Skeletal muscle cell (primary cell): ENCODE measurements at regions not wholly inside any gene's neighbourhood (a gene's known extent, or its start where the extent isn't known, plus 50 kb on each side); places are given as distances from the start of the nearest gene placed in this dataset.
A peak's percentile ranks its signal among the peaks of the same experiment; 100 is the strongest.

ENCODE experiments used
- DNase-seq: peaks from one replicate; pipeline ENCODE4 v3.0.0-alpha.2; 2010; ENCODE audit warnings: low read depth
- H3K4me3 ChIP-seq: 2 replicates; pipeline ENCODE4 v1.5.1; 2011; ENCODE audit warnings: low read depth, mild to moderate bottlenecking, control low read depth, low read length, moderate library complexity

DNA sequence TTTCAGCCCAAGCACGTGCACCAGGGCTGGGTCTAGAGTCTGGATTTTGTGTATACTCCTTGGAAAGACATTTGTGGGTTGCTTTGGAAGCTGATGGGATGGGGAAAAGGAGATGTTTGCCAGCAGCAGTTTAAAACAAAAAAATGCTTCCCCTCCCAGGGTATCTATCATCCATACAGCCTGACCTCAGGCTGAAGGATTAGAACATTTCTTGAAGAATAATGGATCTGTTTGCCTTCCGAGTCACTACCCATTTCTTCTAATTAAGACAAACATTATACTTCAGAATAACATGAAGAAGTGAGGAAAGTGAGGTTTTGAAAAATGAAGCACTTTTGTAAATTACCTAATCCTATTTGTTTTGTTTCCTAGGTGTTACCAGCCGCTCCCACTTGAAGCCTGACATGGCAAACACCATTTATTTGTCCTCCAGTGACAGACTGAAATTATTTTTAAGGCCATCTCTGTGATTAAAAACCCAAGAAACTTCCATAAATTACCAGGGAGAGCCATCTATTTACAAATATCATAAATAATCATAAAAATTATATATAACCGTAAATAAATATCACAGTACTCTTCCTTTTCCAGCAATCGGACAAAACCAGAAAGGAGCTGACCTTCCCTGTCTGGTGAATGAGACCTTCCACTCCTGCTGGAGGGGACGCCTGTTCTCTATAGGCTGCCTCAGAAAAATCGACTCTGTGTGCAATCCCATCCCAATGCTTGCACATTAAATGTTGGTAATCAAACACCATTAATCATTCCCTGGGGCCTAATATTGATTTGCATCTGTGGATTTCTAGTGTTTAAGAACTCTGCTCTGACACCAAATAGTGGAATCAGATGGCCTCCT lies 106.8 kb downstream of the C1D start:
- H3K4me3 ChIP-seq = no peak overlapping the region
- no peak for DNase-seq

DNA sequence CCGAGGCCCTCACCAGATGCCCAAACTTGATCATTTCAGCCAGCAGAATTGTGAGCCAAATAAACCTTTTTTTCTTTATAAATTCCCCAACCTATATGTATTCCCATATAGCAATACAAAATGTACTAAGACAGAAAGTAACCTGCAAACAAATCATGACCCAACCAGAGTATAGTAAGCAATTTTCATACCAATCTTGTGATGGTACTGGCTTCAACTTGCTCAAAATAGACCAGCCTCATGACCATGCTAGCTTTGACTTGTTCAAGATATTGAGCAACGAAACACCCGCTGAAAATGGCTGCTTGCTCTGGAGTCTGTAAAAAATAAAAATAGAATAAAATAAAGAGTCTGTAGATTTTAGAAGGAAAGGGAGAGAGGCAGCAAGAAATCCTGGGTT lies 97.6 kb downstream of the C1D start:
- no peak for DNase-seq
- no peak overlapping the region for H3K4me3 ChIP-seq

DNA sequence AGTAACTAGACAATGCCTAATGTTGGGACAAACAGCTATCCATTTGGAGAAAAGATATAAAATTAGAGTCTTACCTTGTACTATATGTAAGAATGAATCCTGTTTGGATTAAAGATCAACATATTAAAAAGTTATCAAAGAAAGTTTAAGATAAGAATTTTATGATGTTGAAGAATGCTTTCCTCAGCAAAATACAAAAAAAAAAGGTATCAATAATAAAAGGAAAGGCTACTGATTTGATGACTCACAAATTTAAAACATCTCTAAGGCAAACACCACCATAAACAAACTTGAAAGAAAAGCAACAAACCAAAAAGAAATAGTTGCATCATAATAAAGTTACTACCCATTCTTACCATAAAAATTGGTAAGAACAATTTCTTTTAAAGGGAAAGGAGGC lies 92.7 kb downstream of the C1D start:
- no peak for DNase-seq
- H3K4me3 ChIP-seq = no peak overlapping the region

DNA sequence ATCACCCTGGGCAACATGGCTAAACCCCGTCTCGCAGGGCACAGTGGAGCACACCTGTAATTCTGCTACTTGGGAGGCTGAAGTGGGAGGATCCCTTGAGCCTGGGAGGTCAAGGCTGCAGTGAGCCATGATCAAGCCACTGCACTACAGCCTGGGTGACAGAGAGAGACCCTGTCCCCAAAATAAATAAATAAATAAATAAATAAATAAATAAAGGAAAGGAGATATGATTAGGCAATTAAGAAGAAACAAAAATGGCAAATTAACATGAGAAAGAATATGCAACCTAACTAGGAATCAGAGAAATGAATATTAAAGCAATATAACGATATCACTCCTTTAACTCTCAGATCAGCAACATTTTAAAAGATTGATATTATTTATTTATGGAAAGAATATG lies 92.3 kb downstream of the C1D start:
- H3K4me3 ChIP-seq = no peak overlapping the region
- no peak for DNase-seq

DNA sequence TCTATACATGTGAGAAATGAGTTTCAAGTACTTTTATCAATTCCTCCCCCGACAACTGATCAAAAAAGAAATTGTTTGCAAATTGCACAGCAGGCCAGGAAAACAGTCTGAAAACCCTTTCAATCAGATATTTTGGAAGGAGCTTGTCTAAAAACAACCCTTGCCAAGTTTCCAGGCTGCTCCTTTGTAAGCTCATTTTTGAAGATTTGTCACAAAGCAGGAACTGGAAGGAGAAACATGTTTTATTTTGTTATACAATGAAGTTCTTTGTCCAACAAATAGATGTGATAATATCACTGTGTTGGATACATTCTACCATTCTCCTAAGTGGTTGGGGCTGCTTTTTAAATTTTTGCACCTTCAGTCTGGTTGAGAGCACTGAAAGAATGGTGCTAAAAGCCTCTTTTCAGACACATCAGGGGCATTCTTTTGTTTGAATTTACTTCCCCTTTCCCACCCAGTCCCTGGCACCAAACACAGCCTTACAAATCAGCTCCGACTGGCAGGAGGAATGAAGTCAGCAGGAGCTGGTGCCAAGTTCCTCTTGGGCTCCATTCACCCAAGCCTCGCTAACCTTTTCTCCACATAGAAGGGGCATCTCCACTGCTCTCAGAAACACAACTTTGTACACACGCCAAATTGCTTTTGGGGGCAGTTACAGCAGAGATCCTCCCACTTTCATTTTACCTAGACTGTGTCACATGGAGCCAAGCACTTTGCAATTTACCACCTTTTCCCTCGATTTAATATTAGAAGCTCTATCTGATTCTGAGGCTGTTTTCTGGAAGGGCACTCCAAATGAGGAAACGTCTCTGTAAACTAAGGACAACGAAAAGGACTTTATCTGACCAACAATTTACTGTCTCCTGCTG lies 88.0 kb downstream of the C1D start:
- DNase-seq = no peak
- no peak overlapping the region for H3K4me3 ChIP-seq

DNA sequence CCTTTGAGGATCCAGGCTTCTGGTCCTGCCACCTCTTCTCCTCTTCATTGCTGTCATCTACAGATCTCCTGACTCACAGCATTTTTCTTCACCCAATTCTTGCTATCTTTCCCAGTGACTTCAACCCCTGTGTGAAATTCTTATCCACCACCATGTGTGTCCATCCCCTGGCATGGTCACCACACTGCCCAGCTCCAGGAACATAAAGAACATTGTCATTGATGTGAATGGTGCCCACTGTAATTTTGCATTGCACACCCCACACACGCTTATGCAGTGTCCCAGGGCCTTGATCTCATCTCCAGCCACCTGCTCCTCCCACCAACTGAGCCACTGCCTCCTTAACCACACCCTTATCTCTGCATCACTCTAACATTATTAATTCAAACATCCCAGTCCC lies 85.3 kb downstream of the C1D start:
- DNase-seq = no peak
- H3K4me3 ChIP-seq = no peak overlapping the region

DNA sequence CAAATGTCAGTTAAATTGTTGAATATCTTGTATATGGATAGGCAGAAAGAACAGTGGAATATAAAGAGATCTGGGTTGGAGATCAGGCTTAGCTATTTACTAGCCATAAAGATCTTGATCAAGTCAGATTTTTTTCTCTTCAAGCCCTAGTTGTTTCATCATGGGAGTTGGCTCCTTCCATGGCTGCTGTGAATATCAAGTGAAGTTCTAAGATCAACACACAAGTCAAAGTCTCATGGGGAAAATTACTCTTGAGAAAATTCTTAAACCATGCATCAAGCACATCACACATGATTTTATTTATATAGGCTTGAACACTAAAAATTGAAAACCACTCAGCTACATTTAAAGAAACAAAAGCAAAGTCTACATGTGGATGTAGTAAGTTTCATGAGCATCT lies 79.8 kb downstream of the C1D start:
- DNase-seq = peak; percentile 43

DNA sequence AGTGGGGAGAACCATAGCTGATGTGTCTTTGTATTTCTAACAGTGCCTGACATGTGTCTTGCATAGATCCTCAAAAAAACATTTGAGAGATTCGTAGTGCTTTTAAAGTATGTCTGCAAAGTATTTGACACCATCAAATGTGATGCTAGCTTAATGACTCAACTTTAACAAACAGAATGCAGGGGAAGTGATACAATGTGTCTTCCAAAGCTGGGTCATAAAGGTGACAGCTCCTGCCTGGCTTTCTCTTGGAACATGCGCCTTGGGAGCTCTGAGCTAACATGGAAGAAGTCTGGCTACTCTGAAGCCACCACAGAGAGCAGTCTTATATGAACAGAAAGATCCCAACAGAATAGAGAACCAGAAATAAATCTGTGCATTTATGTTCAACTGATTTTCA lies 78.2 kb downstream of the C1D start:
- DNase-seq = no peak
- no peak overlapping the region for H3K4me3 ChIP-seq

More for the DNA sequence above, 79.8 kb downstream of the C1D start:
- H3K4me3 ChIP-seq = no peak overlapping the region

DNA sequence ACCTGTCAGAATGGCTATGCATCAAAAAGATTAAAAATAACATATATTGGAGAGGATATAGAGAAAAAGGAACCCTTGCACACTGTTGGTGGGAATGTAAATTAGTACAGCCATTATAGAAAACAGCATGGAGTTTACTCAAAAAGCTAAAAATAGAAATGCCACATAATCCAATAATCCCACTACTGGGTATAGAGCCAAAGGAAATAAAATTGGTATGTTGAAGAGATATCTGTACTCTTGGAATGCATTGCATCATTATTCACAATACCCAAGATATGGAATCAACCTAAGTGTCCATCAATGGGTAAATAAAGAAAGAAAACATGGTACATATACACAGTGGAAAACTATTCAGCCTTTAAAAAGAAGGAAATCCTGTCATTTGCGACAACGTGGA lies 77.2 kb downstream of the C1D start:
- no peak overlapping the region for H3K4me3 ChIP-seq
- DNase-seq = no peak

DNA sequence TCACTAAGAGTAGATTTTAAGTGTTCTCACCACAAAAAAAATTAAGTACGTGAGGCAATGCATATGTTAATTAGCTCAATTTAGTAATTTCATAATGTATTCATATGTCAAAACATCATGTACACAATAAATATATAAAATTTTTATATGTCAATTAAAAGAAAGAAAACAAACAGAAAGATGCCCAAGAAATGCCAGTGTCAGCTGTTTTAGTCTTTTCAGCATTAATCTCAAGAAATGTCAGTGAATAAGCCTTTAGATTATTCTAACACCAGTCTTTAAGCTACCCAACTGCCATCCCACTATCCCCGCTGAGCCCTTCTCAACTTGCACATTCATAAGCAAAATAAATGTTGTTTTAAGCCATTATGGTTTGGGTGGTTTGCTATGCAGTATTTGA lies 76.5 kb downstream of the C1D start:
- DNase-seq = no peak

More for the DNA sequence above, 76.5 kb downstream of the C1D start:
- H3K4me3 ChIP-seq = no peak overlapping the region
